Central memory CD4-positive, alpha-beta T cell (primary cell): ENCODE measurements at regions not wholly inside any gene's neighbourhood (a gene's known extent, or its start where the extent isn't known, plus 50 kb on each side); places are given as distances from the start of the nearest gene placed in this dataset.
A peak's percentile ranks its signal among the peaks of the same experiment; 100 is the strongest.
"Not testable (repeated sequence)": the region's sequence is repeated elsewhere in the genome, so short reads cannot be mapped to it uniquely, and the experiment has no call there.

ENCODE experiments used
- DNase-seq: peaks from one replicate; pipeline ENCODE4 v3.0.0; 2022

DNA sequence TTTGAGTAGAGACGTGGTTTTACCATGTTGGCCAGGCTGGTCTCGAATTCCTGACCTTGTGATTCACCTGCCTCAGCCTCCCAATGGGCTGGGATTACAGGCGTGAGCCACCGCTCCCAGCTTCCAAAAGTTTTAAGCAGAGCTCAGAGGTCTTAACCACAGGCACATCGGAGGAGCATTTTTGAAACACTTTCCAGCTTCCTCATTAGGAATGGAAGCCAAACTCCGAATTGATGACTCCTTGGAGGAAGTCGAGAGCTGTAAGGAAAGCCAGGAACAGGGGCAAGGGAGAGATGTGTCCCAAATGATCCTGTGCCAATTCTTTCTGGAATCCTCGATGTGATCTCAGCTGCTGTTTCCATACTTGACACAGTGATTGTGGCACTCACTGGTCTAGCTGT, 56.2 kb upstream of the CCZ1B start:
- not testable (repeated sequence) for DNase-seq

DNA sequence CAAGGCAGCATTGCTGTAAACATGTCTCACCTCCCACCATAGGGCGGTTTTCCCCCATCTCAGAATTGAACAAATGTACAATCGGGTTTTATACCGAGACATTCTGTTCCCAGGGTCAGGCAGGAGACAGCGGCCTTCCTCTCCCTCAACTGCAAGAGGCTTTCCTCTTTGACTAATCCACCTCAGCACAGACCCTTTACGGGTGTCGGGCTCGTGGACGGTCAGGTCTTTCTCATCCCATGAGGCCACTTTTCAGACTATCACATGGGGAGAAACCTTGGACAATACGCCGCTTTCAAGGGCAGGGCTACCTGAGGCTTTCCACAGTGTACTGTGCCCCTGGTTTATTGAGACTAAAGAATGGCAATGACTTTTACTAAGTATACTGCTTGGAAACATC, 57.7 kb upstream of the CCZ1B start:
- not testable (repeated sequence) for DNase-seq

DNA sequence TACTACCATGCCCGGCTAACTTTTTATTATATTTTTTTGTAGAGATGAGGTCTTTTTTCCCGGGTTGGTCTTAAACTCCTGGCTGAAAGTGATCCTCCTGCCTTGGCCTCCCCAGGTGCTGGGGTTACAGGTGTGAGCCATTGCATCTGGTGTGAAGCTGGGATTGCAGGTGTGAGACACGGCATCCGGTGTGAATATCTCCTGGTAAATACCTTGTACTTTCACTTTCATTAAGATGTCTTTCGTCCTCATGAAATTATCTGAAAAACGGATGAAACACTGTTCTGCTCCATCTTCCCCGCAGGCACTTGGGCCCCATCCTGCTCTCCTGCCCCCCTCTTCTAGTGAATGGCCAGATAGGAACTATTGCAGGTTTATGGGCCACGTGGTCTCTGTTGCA, 60.1 kb upstream of the CCZ1B start:
- no peak for DNase-seq

DNA sequence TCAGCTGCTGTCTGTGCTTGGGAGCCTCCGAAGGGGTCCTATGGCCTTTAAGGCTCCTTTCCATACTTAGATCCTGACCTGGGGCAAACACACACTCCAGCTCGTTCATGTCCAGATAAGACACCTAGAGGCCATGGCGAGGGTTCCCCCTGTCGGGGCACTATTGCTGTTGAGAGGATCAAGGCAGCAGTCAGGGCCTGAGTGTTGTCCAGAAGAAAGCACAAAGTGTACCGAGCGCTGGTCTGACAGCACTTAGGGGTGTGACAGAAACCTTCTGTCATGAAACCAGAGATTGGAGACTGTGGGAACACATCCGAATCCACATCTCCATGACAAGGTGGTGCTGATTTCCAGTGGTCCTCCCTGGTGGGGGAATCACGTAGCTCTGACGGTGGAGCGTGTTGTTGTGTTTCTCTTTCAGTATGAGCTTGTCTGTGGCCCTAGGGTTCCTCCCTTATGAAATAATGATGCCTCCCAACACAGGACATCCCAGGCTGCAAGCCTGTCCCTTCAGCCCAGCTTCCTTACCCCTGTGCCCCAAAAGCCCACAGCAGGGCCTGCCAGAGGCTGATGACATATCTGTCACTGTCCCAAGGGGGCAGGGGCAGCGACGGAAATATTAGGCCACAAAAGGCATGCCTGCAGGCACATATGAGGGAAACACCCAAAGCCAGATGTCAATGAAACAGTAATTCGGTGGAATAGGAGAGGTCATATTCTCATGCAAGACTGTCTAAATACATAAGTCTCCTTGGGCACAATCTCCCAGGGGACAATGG, 62.4 kb upstream of the CCZ1B start:
- not testable (repeated sequence) for DNase-seq

DNA sequence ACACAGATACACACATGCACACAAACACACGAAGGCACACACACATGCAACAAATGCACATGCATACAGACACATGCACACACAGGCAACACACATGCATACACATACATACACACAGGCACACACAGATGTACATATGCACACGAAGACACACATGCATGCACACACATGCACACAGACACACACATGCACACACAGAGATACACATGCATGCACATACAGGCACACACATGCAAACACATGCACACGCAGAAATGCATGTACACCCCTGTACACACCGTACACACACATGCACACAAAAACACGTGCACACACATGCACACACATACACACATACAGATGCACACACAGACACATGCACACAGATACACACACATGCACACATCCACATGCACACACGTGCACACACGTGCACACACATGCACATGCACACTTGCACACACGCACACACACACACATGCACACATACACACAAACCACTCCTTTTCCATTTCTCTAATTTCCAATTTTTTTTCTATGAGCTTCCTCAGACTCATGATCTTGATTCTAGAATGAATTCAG, 63.3 kb upstream of the CCZ1B start:
- DNase-seq, result no peak

DNA sequence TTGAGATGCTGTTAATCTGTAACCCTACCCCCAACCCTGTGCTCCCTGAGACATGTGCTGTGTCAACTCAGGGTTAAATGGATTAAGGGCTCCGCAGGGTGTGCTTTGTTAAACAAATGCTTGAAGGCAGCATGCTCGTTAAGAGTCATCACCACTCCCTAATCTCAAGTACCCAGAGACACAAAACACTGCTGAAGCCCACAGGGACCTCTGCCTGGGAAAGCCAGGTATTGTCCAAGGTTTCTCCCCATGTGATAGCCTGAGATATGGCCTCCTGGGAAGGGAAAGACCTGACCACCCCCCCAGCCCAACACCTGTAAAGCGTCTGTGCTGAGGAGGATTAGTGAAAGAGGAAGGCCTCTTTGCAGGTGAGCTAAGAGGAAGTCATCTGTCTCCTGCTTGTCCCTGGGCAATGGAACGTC, 76.0 kb upstream of the CCZ1B start:
- not testable (repeated sequence) for DNase-seq

DNA sequence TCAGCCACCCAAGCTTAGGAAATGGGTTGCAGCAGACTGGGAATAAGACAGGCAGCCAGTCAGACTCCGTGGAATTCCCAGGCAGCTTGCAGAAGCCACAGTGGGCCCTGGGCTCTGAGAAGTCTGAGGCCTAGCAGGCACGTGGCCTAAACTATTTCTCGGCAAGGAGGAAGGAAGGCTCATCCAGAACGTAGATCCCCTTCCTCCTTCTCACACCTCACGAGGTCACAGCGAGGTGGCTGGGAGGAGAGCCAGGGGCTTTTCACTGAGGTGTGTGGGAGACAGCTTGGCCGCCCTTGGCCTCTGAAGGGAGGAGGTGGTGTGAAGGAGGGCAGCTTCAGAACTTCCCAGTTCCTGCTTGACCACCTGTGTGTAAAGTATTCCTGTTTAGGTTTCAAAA, 77.2 kb upstream of the CCZ1B start:
- not testable (repeated sequence) for DNase-seq

DNA sequence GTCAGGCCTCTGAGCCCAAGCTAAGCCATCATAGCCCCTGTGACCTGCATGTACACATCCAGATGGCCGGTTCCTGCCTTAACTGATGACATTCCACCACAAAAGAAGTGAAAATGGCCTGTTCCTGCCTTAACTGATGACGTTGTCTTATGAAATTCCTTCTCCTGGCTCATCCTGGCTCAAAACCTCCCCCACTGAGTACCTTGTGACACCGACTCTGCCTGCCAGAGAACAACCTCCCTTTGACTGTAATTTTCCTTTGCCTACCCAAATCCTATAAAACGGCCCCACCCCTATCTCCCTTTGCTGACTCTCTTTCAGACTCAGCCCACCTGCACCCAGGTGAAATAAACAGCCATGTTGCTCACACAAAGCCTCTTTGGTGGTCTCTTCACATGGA, 77.7 kb upstream of the CCZ1B start:
- not testable (repeated sequence) for DNase-seq

DNA sequence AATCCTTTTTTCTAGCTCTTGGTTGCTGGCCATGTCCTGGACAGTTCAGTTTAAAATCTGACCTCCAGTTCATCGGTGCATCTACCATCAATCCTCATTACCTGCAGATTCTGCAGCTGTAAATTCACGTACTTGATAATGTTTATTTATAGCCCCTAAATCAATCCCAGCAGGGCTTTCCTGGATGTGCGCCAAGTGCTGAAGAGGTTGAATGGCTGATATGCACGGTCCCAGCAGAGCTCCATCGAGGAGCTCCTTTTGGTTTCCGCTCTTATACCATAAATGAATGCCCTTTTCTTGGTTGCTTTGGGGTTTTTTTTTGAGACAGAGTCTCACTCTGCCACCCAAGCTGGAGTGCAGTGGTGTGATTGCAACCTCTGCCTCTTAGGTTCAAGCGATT, 91.2 kb upstream of the CCZ1B start:
- no peak for DNase-seq

DNA sequence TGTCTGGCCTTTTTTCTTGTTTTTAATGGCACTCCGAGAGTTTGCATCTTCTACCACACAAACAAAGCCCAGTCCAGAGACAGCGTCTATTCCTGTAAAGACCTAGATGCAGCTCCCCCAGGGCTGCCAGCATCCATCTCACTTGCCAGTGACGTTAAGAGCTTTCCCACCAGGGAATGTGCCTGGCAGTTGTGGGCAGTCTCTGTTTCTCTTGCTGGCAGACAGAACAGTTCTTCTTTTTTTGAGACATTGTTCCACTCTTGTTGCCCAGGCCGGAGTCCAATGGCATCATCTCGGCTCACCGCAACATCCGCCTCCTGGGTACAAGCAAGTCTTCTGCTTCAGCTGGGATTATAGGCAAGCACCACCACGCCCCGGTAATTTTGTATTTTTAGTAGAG, 93.1 kb upstream of the CCZ1B start:
- not testable (repeated sequence) for DNase-seq

DNA sequence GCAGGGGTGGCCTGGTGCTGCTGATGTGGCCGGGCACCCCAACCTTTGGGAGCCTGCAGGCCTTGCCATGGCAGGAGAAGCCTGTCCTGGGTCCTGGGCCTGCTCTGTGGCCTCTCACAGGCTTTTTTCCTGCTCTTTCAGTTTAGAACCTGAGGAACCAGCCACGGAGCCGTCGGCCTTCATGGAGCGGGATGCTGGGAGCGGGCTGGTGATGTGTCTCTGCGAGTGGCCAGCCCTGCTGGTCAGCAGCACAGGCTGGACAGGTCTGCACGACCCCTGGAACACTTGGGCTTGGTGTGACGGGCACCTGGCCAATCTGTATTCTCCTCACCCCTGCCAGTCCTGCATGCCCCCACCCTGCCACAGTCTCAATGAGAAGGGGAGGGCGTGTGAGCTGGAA, 98.4 kb upstream of the CCZ1B start:
- not testable (repeated sequence) for DNase-seq

DNA sequence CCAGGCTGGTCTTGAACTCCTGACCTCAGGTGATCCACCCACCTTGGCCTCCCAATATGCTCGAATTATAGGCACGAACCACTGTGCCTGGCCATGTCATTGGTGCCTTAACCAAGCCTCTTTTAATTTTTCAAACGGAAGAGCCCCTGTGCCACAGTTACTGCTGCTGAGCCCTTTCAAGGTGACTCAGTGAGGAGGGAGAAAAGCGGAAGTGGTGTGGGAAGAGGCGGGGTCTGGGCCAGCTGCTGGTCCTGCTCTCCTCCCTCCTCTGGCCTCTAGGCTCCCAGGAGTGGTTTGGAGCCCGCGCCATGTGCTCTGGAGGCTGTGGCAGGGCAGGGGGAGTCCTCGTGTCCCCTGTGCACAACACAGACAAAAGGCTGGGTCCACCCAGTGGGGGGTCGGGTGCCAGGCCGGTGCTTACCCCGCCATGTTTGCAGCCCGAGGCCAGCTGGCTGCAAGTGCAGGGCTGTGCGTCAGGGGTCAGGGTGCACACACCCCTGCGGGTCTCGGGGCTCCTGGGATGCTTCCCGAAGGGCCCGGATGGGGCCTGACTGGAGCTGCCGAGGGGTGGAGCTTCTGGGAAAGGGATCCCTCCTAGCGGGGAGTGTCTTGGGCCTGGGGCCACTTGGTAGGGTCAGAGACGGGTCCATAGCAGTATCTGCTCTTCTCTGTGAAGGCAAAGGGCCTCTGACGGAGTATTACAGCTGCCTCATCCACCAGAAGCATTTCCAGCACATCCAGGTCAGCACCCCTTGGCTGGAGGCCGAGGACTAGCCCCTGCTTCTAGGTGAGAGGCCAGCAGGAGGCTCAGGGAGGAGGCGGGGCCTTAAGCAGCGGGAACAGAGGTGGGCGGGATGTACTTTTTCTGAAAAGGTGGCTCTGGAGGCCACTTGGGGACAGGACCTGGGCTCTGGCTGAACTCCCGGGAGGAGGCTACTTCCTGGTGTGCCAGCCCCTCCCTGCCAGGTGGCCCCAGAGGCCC, 100.4 kb upstream of the CCZ1B start:
- not testable (repeated sequence) for DNase-seq

DNA sequence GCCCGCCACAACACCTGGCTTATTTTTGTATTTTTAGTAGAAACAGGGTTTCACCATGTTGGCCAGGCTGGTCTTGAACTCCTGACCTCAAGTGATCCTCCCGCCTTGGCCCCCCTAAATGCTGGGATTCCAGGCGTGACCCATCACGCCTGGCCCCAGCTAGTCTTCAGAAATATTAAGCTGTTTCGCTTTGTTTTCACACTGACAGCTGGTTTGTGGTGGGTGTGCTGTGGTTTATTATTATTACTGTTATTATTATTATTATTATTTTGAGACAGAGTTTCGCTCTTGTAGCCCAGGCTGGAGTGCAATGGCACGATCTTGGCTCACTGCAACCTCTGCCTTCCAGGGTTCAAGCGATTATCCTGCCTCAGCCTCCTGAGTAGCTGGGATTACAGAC, 101.6 kb upstream of the CCZ1B start:
- not testable (repeated sequence) for DNase-seq

DNA sequence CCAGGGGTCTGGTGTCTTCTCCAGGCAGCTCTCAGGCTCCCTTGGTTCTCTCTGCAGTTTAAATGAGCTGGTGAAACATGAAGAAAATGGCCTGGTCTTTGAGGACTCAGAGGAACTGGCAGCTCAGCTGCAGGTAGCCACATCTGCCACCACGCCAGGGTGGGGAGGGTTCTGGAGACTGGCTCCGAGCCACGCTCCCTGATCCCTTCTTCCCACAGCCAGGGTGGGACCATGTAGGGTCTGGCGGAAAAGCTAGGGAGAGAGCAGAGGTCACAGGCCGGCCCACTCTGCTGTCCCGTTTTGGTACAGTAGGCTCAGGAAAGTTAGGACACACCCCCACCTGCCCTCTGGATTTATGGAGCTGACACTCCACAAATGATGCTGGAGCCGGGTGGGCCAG, 103.5 kb upstream of the CCZ1B start:
- DNase-seq, result not testable (repeated sequence)

DNA sequence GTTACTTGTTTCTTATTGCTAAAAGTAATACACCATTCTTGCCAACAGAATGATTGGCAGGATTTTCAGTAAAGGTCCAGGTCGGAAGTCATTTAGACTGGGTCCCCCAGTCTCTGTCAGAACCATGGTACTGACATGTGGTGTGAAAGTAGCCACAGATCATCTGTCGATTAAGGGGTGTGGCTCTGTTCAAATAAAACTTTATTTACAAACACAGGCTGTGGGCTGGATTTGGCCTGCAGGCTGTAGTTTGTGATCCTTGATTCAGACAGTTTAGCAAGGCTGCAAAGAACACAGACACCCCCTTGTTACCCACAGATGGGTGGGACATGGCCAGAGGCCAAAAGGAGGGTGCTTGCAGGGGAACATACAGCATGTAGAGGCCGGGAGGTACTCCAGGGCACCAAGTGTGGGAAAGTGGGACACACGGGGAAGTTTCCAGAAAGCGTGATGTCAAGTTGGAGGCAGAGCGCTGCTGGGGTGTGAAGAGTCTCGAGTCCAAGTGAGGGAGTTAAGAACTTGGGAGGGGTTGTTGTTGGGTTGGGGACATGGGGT, 104.1 kb upstream of the CCZ1B start:
- DNase-seq, result not testable (repeated sequence)

DNA sequence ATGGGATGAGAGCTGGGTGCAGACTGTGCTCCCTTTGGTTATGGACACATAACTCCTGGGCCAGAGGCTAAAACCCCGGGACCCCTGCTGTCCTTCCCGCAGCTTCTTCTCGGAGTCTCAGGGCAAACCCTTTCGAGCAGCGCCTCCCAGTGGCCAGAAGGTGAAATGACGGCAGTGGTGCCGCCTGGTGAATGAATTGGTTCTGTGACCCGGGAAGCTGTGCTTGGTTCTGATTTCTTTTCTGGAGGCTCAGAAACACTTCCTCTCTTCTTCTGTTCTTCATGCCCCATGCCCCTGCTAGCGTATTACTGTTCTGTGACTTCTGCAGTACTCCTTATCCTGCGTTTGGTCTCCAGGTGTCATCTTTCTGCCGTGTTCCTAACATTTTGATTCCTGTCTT, 104.7 kb upstream of the CCZ1B start:
- DNase-seq, result peak; percentile 19

DNA sequence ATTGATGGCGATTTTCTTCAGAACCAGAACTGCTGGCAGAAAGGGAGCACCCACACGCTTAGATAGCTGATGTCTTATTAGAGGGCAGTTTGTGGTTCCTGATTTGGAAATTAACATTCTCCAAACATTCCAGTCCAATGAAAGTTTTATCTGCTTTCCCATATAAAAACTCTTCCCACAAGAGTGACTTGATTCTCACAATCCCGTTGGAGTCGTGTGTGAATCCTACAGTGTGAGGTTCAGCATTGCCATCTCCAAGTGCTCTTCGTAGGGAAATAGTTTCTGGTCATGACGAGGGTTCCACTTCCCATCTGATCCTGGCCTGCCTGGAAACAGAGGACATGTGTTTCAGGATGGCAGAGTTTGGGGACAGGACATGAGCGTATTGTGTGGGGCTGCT, 105.4 kb upstream of the CCZ1B start:
- not testable (repeated sequence) for DNase-seq

DNA sequence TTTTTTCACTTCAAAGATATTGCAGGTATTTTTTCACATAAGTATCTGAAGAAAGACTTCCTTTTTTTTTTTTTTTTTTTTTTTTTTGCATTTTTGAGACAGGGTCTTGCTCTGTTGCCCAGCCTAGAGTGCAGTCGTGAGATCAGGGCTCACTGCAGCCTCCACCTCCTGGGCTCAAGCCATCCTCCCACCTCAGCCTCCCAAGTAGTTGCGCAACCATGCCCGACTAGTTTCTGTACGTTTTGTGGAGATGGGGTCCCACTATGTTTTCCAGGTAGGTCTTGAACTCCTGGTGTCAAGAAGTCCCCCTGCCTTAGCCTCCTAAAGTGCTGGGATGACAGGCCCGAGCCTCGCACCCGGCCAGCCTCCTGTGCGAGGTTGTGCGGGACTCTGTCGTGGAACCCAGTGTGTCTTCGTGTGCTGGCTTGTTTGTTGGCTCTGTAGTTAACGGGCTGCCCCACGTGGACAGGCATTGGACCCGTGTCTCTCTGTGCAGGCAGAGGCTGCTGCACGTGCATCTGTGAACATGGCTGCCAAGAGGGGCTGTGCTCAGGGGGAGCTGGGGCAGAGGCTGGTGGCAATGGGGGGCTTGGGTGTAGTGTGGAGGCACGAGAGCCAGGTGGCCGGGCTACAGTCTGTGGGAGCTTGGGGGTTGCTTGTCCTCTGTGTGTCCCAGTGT, 108.0 kb upstream of the CCZ1B start:
- DNase-seq, result not testable (repeated sequence)

DNA sequence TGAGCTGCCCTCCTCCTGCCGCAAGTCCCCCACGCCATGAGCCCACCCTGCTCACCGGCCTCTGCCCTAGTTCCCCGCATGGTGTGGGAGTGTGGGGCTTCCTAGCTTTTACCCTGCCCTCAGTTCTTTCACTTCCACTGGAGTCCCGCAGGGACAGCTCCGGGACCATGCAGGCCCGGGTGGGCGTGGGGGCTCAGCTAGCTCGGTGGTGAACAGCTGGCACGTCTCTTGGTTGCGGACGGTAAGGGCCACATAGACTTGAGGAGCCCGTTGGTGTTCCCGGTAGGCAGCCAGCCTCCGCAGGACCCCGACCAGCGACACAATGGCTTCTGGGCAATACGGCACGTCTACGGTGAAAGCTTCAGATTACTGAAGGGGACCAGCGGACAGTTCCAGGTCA, 108.9 kb upstream of the CCZ1B start:
- no peak for DNase-seq

DNA sequence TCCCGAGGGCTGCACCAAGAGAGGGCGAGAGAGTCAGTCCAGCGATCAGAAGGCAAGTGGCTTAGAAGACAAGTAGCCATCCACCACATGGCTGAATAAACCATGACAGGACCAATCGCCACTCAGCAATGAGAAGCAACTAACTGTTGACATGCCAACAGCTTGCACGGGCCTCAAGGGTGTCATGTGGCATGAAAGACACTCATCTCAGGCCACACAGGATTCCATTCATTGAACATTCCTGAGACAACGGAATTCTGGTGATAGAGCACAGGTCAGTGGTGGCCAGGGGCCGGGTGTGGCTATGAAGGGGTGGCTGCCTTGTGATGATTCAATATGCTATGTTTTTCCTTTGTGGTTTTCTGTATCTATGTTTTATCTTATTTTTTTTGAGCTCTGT, 110.6 kb upstream of the CCZ1B start:
- not testable (repeated sequence) for DNase-seq

DNA sequence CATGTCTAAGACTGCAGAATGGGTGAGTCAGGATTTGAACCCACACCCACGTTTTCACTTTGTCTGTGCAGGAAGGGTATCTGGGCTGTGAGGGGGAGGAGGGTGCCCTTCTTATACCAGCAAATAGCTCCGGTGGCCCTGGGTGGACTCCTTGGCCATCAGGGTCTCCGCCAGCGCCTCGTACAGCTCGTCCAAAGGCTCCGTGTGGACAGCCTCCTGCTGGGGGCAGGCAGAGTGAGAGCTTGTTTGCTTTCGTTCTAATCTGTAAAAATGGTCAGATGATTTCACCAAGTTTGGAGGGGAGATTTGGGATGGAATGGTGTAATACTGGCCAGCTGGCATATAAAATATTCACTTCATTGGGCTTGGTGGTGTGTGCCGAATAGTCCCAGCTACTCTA, 111.7 kb upstream of the CCZ1B start:
- DNase-seq, result not testable (repeated sequence)

DNA sequence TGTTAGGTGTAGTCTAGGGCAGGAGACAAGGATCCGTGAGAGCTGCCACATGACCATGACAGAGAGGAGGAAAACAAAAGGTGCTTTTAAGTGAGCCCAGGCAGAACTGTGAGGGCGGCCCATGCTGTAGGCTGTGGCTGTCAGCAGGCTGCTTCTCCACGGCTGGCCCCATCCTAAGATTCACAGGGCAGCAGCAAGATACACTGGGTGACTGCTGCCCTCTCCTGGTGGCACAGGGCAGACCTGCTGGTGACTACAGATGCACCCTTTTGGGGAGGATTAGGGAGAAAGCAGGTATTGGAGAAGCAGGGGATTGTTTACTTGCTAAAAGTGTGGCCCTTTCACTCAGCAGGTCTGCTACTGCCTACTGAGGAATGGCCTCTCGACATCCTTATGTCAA, 112.2 kb upstream of the CCZ1B start:
- DNase-seq, result not testable (repeated sequence)
